Activated CD4-positive, alpha-beta T cell treated with anti-CD3 and anti-CD28 coated beads, Interleukin-2, amount 50 U/mL, for 24 hours (primary cell): ENCODE measurements at regions not wholly inside any gene's neighbourhood (a gene's known extent, or its start where the extent isn't known, plus 50 kb on each side); places are given as distances from the start of the nearest gene placed in this dataset.
"Not testable (repeated sequence)": the region's sequence is repeated elsewhere in the genome, so short reads cannot be mapped to it uniquely, and the experiment has no call there.

Source experiments
- DNase-seq, 2 donors: peaks; one replicate each; pipeline ENCODE4 v3.0.0-alpha.2; 2020; ENCODE audit warnings: low read depth in 1 of 2, low spot score in 1 of 2

DNA sequence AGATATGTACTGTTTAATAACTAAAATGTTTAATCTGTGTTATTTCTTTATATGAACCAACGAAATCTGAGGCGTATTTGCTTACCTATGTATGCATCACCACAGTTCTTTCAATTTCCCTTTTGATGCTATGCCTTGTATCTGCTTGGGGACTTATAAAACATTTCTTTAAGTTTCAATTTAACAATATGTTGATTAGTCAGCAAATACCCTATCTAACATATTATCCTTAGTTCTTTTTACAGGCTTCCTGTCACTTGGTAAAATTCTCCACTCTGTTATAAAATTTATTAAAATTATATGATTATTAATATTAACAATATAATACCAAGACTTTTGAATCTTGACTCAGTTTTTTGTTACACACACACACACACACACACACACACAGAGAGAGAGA lies 174.3 kb downstream of the CPS1 start:
- DNase-seq = no peak

DNA sequence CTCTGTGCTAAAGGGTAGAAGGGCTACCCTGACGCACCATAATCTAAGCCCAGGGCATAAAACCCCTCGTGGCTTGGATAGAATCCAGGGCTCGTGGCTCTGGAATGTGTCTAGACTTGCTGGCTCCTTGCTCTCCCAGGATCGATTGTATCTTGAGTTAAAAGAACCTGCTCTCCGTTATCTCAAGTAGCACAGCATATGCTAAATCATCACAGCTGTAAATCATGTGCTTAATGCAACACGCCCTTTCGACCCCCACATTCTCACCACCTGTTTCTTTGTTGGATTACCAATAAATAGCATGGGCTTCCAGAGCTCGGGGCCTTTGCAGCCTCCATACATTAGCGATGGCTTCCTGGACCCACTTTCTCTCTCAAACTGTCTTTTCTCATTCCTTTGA lies 190.4 kb downstream of the CPS1 start:
- DNase-seq = not testable (repeated sequence)

DNA sequence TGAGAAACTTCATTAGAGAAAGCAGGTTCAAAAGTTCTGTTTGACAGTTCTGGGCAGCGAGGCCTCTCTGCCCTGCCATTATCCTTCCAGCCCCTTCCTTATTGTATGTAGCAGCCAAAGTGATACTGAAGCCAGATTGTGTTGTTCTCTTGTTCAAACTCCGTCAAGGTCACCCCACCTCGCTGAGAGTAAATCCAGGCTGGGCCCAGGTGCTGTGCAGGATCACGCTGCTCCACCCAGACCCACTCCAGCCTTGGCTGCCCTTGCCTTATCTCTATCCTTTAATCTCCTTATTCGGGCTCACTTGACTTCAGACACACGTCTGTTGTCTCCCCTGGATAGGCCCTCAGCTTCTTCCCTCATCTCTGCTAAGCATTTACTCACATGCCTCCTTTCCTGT lies 196.1 kb downstream of the CPS1 start:
- DNase-seq = no peak

DNA sequence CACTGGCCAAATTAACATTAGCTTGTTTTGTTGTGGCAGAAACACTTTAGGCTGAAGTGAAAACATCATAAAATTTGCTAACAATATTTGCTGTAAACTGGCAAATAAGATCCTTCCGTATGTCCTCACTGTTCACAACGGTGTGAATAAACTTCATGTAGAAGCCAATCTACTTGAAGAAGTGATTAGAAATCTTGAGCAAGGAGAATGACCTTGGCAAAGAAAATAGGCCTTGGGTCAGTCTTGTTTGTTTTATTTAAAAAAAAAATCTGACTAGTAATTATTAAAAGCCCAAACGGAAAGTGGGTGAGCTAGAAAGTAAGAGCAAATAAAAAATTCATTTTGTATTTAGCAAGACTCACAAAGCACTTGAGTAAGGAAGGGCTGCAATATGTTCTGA lies 197.0 kb downstream of the CPS1 start:
- no peak for DNase-seq

DNA sequence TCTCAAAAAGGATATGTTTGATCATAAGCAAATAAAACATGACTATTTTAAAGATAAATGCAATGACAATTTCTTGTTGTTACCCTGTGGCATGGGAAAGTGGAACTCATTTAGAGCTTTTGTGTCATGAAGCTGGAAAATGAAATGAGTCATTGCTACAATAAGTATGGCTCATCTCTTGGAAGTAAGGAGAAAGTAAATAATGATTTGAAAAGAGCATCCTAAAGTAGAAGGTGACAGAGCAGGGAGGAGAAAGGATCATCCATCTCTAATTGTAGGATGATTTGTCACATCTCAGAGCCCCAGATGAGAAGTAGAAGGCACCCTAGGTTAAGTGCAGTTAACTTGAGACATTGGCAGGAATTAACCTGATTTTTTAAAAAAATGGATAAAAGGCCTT lies 200.5 kb downstream of the CPS1 start:
- no peak for DNase-seq

DNA sequence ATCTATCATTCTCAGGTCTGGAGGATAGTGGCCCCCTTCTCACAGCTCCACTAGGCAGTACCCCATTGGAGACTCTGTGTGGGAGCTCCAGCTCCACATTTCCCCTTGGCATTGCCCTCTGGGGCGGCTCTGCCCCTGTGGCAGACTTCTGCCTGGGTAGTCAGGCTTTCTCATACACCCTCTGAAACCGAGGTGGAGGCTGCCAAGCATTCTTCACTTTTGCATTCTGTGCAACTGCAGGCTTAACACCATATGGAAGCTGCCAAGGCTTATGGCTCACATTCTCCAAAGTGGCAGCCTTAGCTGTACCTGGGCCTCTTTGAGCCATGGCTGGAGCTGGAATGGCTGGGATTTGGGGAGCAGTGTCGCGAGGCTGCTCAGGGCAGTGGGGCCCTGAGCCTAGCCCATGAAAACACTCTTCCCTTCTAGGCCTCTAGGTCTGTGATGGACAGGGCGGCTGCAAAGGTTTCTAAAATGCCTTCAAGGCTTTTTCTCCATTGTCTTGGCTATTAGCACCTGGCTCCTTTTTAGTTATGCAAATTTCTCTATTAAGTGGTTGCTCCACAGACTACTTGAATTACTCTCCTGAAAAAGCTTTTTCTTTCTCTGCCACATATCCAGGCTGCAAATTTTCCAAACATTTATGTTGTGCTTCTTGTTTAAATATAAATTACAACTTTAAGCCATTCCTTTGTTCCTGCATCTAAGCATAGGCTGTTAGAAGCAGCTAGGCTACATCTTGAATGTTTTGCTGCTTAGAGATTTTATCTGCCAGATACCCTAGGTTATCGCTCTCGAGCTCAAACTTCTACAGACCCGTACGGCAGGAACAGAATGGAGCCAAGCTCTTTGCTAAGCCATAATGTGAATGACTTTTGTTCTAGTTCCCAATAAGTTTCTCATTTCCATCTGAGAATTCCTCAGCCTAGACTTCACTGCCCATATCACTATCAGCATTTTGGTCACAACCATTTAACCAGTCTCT lies 206.5 kb downstream of the CPS1 start:
- no peak for DNase-seq

DNA sequence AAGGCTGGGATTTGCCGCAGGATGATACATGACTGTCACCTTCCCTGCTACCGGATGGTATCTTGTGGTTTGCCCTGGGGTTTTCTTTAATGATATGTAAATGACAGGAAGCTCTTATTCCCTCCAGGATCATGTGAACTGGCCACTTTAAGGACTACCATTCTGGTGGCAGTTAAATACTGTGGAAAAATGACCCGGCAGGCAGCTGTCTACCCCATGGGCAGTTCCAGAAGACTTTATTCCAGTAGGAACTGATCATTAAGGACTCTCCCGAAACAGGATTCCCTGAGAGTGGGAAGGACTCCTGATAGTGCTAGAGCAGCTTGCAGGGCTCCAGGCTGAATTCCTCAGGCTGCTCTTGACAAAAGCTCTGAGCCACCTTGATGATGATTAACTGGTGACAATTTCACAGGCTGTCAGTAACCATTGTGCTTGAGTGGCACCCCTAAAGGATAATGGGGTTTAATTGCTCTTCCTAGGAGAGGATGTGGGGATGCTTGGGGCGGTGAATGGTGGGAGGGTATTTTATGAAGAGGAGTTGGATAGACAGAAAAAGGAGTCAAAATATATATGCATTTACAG lies 212.0 kb downstream of the CPS1 start:
- no peak for DNase-seq

DNA sequence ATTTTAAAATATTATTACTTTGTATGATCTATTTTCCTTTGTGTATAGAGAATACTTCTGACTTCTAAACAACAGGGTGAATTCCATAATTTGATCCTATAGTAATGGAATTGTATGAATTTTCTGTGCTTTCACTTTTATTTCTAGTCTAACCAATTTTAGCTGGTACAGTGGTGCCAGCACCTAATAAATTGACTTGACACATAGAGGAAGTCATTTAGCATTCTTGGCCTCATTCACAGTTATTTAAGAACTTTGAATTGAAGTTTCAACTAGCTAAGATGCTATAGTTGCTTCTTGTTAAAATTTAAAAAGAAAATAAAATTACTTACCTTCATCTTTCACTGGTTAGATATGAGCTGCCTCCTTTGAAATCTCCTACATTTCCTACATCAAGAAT lies 220.4 kb downstream of the CPS1 start:
- no peak for DNase-seq

DNA sequence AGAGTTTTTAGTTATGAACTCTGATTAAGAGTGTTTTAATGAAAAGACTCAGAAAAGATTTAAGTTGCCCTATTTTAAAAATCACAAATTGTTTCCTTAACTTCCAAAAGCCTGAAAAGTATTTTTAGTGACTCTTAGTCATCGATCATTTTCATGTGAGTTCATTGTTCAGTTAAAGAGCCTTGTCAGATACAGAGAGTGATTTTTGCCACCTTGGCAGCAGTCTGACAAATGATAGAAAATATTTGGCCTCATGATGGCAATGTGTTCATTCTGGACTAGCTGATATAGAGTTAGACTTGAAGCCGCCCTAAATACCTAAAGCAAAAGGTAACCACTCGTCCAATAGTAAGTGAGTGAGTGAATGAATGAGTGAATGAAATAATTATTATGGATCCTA lies 225.8 kb downstream of the CPS1 start:
- no peak for DNase-seq

DNA sequence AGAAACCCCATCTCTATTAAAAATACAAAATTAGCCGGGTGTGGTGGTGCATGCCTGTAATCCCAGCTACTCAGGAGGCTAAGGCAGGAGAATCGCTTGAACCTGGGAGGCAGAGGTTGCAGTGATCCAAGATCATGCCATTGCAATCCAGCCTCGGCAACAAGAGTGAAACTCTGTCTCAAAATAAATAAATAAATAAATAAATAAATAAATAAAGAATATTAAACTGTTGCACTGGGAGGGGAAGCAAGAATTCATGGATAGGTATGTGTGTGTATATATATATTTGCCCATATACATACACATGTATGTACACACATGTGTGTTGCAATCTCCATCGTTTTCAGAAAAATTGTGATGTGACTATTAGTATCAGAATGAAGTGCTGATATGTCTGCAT lies 231.4 kb downstream of the CPS1 start:
- not testable (repeated sequence) for DNase-seq

DNA sequence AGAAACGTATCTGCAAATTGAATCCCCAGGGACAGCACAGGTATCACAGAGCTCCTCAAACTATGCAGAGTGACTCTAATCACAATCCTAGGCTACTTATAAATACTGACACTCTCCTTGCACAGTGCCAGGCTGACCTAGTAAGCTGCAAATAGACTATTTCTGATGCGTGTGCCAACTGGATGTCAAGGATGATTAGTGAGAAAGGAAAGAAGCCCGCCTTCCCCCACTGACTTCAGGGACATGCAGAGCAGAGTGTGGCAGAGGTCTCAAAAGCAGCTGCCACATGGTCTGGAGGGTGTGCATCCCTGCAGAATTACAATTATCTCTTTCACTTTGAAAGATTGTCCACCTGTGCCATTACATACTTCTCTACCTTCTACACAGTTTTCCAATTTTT lies 235.6 kb downstream of the CPS1 start:
- DNase-seq = no peak

DNA sequence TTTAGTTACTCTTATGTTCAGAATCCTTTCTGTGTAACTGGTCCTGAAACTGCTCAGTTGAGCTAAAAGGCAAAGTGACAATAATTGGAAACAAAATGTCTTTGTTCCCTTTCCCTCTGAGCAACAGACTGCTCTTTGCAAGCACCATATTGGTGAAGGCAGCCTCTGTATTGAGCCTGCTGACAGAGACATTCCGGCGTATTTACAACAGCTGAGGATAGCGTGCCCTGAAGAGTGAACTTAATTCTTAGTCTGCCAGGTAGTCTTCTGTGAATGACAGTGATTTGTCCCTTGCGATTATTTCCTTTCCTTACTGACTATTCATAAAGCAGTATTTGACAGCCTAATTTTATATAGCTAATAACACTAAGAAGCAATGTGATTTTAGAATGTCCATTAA lies 239.1 kb downstream of the CPS1 start:
- no peak for DNase-seq

DNA sequence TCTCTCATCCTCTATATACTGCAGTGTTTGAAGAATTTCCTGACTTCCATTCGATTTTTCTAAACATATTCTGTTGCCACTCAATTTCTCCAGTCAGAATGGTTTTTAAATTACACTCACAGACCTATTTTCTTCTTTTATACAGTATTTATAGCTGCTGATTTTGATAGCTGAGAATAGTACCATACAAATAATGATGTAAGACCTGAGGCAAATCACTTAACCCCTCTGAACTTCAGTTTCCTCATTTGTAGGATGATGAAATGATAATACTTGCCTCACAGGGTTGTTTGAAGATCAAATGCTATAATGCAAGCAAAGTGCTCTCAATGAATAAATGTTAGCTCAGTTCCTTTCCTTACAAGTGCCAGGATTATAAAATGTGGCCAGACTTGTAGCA lies 241.8 kb downstream of the CPS1 start:
- DNase-seq = no peak

DNA sequence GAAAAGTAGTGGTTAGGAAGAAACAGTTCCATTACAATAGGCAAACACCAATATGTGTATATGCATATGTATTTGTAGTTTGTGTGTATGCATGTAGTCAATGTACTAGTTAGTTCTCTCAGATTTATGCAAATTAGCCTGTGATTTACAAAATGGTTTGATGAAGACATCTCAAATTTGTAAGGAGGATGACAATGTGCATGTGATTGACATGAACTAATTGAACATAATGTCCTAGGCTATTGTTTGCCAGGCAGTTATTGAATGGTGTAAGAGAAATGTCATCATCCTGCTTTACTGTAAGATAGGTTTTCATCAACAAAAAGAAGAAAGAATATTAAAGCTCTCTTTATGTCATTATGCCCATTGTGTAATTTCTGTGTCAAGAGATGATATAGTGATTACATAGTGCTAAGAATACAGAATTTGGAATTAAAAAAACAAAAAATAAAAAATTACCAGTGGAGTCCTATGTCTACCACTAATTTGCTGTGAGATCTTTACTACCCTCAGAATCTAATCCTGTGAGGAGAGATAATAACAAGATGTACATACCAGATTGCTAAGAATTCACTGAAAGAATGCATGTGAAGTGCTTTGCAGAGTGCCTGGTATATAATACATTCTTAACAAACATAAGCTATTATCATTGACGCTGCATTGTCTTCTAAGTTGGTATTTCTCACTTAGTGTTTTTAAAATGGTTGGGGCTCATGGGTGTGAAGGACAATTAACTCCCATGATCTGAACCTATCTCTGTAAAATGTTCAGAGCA lies 258.0 kb downstream of the CPS1 start:
- DNase-seq = no peak

DNA sequence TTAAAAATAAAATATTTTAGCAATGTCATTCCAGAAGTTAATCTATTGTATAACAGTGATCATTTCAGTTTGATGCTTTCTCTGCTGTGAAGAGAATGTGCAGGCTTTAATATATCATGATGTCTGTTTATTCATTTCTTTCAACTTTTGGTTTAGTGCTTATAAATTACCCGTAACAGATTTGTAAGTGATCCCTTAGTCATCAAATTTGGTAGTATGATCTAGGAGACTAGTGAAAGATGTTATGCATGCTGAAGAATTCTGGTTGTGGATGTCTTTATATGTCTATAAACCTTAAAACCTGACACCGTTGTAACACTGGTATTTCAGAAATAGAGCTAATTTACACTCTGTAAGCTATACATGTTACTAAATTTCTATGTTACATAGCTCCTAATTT lies 260.4 kb downstream of the CPS1 start:
- DNase-seq = no peak

DNA sequence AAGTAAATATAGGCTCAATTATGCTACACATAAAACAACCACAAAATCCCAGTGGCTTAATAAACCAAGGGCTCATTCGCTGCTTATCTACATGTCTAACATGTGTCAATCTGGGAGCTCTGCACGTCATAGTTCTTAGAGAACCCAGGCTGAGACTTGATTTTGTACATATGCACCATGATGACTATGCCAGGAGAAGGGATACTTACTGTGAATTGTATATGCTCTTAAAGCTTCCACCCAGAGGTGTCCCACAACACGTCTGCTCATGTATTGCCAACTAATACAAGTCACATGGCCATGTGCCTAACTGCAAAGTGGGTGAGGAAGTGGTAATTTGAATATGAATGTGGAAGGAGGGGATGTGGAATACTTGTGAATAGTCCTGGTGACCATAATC lies 262.1 kb downstream of the CPS1 start:
- no peak for DNase-seq

DNA sequence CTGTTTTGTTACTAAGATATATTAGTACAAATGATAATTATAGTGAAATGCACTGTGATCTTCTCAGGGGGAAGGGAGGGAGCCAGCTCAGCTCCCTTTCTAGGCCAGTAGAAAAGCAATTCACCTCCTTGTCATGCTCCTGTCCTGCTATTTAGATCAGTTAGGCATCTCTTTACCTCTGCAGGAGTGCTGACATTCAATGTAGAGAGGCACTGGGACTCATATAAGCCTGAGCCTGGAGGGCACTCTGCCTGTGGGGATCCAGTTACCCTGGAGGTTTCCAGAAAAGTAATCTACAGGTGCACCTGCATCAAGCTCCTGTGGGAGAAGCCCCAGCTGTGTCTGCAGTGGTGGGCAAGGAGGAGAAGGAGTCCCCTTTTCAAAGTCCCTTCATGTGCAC lies 277.0 kb downstream of the CPS1 start:
- DNase-seq = no peak

DNA sequence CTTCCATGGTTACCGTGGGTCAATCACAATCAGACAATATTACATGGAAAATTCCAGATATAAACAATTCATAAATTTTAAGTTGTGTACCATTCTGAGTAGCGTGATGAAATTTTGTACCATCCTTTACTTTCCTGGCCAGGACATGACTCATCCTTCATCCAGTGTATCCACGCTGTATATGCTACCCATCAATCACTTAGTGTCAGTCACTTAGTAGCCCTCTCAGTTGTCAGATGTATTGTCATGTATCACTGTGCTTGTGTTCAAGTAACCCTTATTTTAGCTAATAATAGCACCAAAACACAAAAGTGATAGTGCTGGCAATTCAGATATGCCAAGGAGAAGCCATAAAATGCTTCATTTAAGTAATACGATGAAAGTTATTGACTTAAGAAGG lies 282.6 kb downstream of the CPS1 start:
- DNase-seq = no peak

DNA sequence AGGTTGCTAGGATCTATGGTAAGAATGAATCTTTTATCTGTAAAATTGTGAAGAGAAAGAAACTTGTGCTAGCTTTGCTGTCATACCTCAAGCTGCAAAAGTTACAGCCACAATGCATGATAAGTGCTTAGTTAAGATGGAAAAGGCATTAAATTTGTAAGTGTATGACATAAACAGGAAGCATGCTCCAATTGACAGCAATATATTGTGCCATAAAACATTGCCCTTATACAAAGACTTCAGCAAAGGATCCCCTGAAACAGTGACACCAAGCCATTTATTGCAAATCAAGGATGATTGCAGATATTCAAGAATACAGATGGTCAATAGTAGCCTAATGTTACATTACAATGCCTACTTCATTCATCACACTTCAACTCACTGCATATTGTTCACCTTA lies 283.1 kb downstream of the CPS1 start:
- DNase-seq = no peak

DNA sequence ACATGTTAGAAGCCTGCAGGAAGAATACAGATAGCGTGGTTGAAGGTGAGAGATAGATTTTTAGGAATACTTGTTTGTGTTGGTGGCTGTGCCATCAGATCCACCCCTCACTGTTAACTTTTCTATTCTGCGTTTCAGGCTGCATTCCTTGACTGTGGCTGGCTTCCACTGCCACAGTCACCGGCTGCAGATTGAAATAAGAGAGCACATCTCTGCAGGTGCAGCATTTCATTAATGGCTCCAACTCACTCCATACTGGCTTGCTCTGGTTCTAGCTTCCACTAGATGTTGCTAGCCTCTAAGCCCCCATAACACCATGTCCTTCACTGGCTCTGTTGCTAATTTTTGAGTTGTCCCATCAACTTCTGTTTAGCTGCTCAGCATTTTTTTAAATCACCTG lies 286.5 kb downstream of the CPS1 start:
- DNase-seq = no peak

DNA sequence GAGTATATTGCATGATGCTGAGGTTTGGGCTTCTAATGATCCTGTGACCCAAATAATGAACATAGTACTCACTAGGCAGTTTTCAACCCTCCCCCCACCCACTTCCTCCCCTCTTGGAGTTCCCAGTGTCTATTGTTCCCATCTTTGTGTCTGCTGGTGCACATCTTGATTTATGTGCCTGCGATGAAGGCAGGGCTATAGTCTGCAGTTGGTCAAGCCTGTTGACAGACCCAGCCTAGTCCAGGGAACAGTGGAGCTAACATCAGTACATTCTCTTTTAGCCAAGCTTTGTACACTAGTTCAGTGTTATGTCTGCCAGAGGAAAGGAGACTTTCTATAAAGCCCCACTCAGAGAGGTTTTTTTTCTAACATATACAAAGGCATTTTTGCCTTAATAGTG lies 287.6 kb downstream of the CPS1 start:
- no peak for DNase-seq

DNA sequence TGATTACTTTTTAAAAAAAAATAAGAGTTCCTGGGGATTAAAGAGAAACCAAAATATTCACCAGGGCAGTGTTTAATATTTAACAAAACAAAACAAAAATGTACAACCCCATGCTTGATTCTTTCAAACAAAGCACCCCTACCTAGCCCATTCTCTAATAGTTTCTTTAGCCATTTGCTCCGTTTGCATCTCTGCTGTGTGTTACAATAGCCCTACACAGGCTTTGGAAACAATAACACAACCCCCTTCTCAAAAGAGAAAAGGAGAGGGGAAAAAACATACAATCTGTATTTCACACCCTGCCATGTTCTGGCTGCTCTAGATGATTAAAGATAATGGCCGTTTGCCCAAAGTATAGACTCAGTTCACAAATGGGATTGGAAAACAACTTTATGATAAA lies 302.9 kb downstream of the CPS1 start:
- DNase-seq = no peak
